ENCODE measurements at regions not wholly inside any gene's neighbourhood (a gene's known extent, or its start where the extent isn't known, plus 50 kb on each side); places are given as distances from the start of the nearest gene placed in this dataset.

DNA sequence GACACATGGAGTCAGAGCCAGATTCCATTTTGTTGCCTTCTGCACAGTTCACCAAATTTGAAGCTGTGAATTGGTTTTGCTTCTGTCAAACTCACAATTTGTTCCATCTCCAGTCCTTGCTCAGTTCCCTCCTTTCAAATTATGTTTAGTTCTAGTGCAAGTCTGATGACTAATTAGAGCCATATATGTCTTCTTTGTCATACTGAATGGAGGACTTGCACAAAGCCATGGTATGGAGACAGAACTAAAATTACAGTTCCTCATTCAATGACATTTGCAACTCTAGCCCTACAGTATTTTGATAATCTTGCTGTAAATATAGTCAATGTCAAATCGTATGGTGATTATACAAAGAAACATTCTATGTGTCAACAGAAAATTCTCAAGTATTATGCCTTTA lies 936.9 kb upstream of the CELF4 start:
- H3K4me3 ChIP-seq, result no peak overlapping the region
- DNase-seq, result no peak
- H3K27ac ChIP-seq, result no peak overlapping the region
- WGBS, 2 donors (ENCODE audit: low coverage in 1 of 2), result 67 to 88% methylated on average over 1 of the region's 1 CpG
- intact Hi-C loops (cut with DNase I; ENCODE audit: low total_unique reads) (no loop called here), in situ Hi-C loops (cut with MboI; ENCODE audit: low pct_ligation_motif_present in 1 of 4, low pct_unique_long_range_greater_than_20kb in 1 of 4, low sequenced_read_pairs in 3 of 4) (no loop called here)
- H3K36me3 ChIP-seq, result no peaks in the 10 kb centered on the region
- no peaks in the 10 kb centered on the region for H3K27me3 ChIP-seq
- H3K9me3 ChIP-seq, result peaks cover 0 to 7% of the 10 kb centered on the region in 2 donors
- H3K4me1 ChIP-seq, result no peaks in the 10 kb centered on the region
- no peak for TF ChIP-seq POLR2AphosphoS5 (IDR thresholded peaks at IDR 0.05)
- TF ChIP-seq POLR2A (IDR thresholded peaks at IDR 0.05), result no peak
- no peak for TF ChIP-seq EP300 (IDR thresholded peaks at IDR 0.05; ENCODE audit: low read depth)
- TF ChIP-seq, protein P1, sequence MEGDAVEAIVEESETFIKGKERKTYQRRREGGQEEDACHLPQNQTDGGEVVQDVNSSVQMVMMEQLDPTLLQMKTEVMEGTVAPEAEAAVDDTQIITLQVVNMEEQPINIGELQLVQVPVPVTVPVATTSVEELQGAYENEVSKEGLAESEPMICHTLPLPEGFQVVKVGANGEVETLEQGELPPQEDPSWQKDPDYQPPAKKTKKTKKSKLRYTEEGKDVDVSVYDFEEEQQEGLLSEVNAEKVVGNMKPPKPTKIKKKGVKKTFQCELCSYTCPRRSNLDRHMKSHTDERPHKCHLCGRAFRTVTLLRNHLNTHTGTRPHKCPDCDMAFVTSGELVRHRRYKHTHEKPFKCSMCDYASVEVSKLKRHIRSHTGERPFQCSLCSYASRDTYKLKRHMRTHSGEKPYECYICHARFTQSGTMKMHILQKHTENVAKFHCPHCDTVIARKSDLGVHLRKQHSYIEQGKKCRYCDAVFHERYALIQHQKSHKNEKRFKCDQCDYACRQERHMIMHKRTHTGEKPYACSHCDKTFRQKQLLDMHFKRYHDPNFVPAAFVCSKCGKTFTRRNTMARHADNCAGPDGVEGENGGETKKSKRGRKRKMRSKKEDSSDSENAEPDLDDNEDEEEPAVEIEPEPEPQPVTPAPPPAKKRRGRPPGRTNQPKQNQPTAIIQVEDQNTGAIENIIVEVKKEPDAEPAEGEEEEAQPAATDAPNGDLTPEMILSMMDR (IDR thresholded peaks at IDR 0.05), result no peak

DNA sequence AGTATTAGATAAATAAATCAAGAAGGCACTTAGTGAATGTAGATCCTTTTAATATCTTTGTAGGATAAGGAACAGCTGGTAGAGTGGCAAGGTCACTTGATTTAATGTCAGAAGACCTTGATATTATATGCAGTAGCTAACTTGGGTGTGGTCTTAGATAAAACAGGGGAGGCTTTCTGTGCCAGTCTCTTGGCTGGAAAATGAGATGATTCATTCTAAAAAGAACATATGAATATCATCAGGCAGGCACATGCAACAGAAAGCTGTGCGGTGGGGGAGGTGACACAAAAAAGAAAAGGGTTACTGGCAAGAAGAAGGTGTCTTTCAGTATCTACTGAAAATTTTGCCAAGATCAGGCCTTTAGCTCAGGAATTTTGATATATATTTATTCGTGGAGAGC lies 931.7 kb upstream of the CELF4 start:
- no peak overlapping the region for H3K4me3 ChIP-seq
- no peak for TF ChIP-seq EP300 (IDR thresholded peaks at IDR 0.05; ENCODE audit: low read depth)
- in situ Hi-C loops (cut with MboI; ENCODE audit: low pct_ligation_motif_present in 1 of 4, low pct_unique_long_range_greater_than_20kb in 1 of 4, low sequenced_read_pairs in 3 of 4), result no loop called here
- no peak for DNase-seq
- H3K9me3 ChIP-seq, result peaks cover 0 to 7% of the 10 kb centered on the region in 2 donors
- no peaks in the 10 kb centered on the region for H3K27me3 ChIP-seq
- intact Hi-C loops (cut with DNase I; ENCODE audit: low total_unique reads), result no loop called here
- H3K36me3 ChIP-seq, result no peaks in the 10 kb centered on the region
- H3K4me1 ChIP-seq, result no peaks in the 10 kb centered on the region
- no peak overlapping the region for H3K27ac ChIP-seq
- WGBS, 2 donors (ENCODE audit: low coverage in 1 of 2), result 33 to 69% methylated on average over 2 of the region's 2 CpGs

DNA sequence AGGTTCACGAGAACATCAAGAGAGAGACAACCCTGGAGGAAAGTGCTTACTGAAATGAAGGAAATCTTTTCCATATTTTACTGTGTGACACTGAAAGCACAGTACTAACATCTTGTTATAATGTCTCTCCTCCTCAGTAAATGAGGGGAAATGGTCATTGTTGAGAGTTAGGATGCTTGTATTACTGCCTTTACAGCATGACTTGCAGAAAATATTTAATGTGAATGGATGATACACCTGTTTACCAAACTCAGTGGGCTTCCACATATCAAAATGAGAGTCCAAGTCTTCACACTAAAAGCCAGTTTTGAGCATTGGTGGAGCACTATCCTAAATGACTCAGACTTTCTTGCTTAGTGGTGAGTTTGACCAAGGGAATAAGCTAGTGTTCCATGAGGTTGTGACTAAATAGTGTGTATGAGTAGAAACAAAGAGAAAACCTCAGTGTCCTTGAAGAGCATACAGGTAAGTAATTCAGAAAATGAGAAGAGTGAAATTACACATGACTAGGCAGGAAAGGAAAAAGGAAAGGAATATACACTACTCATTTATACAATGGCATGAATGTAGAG lies 930.7 kb upstream of the CELF4 start:
- in situ Hi-C loops (cut with MboI; ENCODE audit: low pct_ligation_motif_present in 1 of 4, low pct_unique_long_range_greater_than_20kb in 1 of 4, low sequenced_read_pairs in 3 of 4) (no loop called here), intact Hi-C loops (cut with DNase I; ENCODE audit: low total_unique reads) (no loop called here)
- 82 to 88% methylated on average over 1 of the region's 1 CpG for WGBS, 2 donors (ENCODE audit: low coverage in 1 of 2)
- no peaks in the 10 kb centered on the region for H3K36me3 ChIP-seq
- peaks cover 0 to 7% of the 10 kb centered on the region in 2 donors for H3K9me3 ChIP-seq
- H3K27ac ChIP-seq, result no peak overlapping the region
- H3K4me1 ChIP-seq, result no peaks in the 10 kb centered on the region
- H3K27me3 ChIP-seq, result no peaks in the 10 kb centered on the region
- DNase-seq, result no peak
- TF ChIP-seq POLR2AphosphoS5 (IDR thresholded peaks at IDR 0.05), result no peak
- no peak for TF ChIP-seq EP300 (IDR thresholded peaks at IDR 0.05; ENCODE audit: low read depth)
- TF ChIP-seq, protein P1 (IDR thresholded peaks at IDR 0.05), result no peak
- TF ChIP-seq POLR2A (IDR thresholded peaks at IDR 0.05), result no peak
- no peak overlapping the region for H3K4me3 ChIP-seq

DNA sequence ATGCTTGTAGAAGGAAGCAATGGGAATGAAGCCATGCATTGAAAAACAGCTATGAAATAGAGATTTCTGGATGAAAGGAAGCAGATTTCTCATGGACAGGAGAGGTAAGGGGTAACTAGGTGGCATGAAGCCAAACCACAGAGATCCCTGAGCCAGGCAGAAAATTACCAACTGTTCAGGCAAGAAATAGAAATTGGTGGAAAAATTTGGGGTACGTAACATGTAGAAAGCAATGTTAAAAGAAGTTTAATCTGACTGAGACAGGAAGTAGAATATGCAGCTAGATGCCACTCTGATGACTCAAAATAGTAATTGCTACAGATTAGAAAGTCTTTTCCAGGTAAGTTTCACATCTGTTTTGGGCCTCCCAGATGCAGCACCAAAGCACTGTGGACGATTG lies 928.5 kb upstream of the CELF4 start:
- intact Hi-C loops (cut with DNase I; ENCODE audit: low total_unique reads) (no loop called here), in situ Hi-C loops (cut with MboI; ENCODE audit: low pct_ligation_motif_present in 1 of 4, low pct_unique_long_range_greater_than_20kb in 1 of 4, low sequenced_read_pairs in 3 of 4) (no loop called here)
- WGBS, 2 donors (ENCODE audit: low coverage in 1 of 2), result 12 to 17% methylated on average over 2 of the region's 2 CpGs

More for the DNA sequence above, 928.5 kb upstream of the CELF4 start:
- H3K4me1 ChIP-seq, result no peaks in the 10 kb centered on the region
- no peaks in the 10 kb centered on the region for H3K36me3 ChIP-seq
- DNase-seq, result no peak
- H3K27ac ChIP-seq, result no peak overlapping the region
- no peak overlapping the region for H3K4me3 ChIP-seq
- H3K27me3 ChIP-seq, result no peaks in the 10 kb centered on the region
- H3K9me3 ChIP-seq, result peaks cover 0 to 3% of the 10 kb centered on the region in 2 donors
- TF ChIP-seq, protein P1 (IDR thresholded peaks at IDR 0.05), result no peak
- TF ChIP-seq POLR2AphosphoS5 (IDR thresholded peaks at IDR 0.05) (no peak), EP300 (IDR thresholded peaks at IDR 0.05; ENCODE audit: low read depth) (no peak), POLR2A (IDR thresholded peaks at IDR 0.05) (no peak)
